GM08714 (cell line): ENCODE measurements at regions not wholly inside any gene's neighbourhood (a gene's known extent, or its start where the extent isn't known, plus 50 kb on each side); places are given as distances from the start of the nearest gene placed in this dataset.

ENCODE experiments used
- H3K4me3 ChIP-seq: fragments of 200-500 bp; sonication (Bioruptor generic); 2 replicates; pipeline ENCODE4 v1.5.1; 2014; ENCODE audit warnings: mild to moderate bottlenecking, low read length, inconsistent platforms
- ZNF274 ChIP-seq: IDR thresholded peaks from 2 replicates; pipeline ENCODE4 v1.6.1; 2012; ENCODE audit warnings: mild to moderate bottlenecking, low read depth, low read length

- H3K4me3 ChIP-seq, result no peak overlapping the region
- TF ChIP-seq ZNF274, result no peak
Observed at GRCh38 chr5:108661024-108661423, 86.7 kb upstream of the FER start.

GRCh38 chr5:108660291-108660690 is 87.4 kb upstream of the FER start:
- H3K4me3 ChIP-seq, result no peak overlapping the region
- no peak for TF ChIP-seq ZNF274

GRCh38 chr5:108659531-108659930 is 88.2 kb upstream of the FER start:
- no peak overlapping the region for H3K4me3 ChIP-seq
- no peak for TF ChIP-seq ZNF274

- no peak for TF ChIP-seq ZNF274
- H3K4me3 ChIP-seq, result no peak overlapping the region
Observed at GRCh38 chr5:108655750-108656450, 91.8 kb upstream of the FER start.

- no peak overlapping the region for H3K4me3 ChIP-seq
- no peak for TF ChIP-seq ZNF274
Observed at GRCh38 chr5:108654051-108654450, 93.6 kb upstream of the FER start.

GRCh38 chr5:108653201-108653600 is 94.5 kb upstream of the FER start:
- no peak for TF ChIP-seq ZNF274
- H3K4me3 ChIP-seq, result no peak overlapping the region

- no peak for TF ChIP-seq ZNF274
- H3K4me3 ChIP-seq, result no peak overlapping the region
Observed at GRCh38 chr5:108650997-108651396, 96.7 kb upstream of the FER start.

- TF ChIP-seq ZNF274, result no peak
- H3K4me3 ChIP-seq, result no peak overlapping the region
Observed at GRCh38 chr5:108649646-108650045, 98.1 kb upstream of the FER start.

- no peak for TF ChIP-seq ZNF274
- H3K4me3 ChIP-seq, result no peak overlapping the region
Observed at GRCh38 chr5:108649106-108649505, 98.6 kb upstream of the FER start.

GRCh38 chr5:108642170-108642906 is 105.4 kb upstream of the FER start:
- no peak for TF ChIP-seq ZNF274
- no peak overlapping the region for H3K4me3 ChIP-seq

GRCh38 chr5:108641596-108641995 is 106.1 kb upstream of the FER start:
- TF ChIP-seq ZNF274, result no peak
- H3K4me3 ChIP-seq, result no peak overlapping the region

- H3K4me3 ChIP-seq, result no peak overlapping the region
- TF ChIP-seq ZNF274, result no peak
Observed at GRCh38 chr5:108639366-108639765, 108.3 kb upstream of the FER start.

- no peak overlapping the region for H3K4me3 ChIP-seq
- no peak for TF ChIP-seq ZNF274
Observed at GRCh38 chr5:108638021-108638420, 109.7 kb upstream of the FER start.

GRCh38 chr5:108637134-108637533 is 110.6 kb upstream of the FER start:
- TF ChIP-seq ZNF274, result no peak
- H3K4me3 ChIP-seq, result no peak overlapping the region

- no peak for TF ChIP-seq ZNF274
- H3K4me3 ChIP-seq, result no peak overlapping the region
Observed at GRCh38 chr5:108636135-108636853, 111.4 kb upstream of the FER start.
